AG09309 (cell line): ENCODE measurements at regions not wholly inside any gene's neighbourhood (a gene's known extent, or its start where the extent isn't known, plus 50 kb on each side); places are given as distances from the start of the nearest gene placed in this dataset.
A peak's percentile ranks its signal among the peaks of the same experiment; 100 is the strongest.

Source experiments
- DNase-seq: peaks from one replicate; pipeline ENCODE4 v3.0.0-alpha.2; 2010; ENCODE audit warnings: low read depth
- H3K4me3 ChIP-seq: 2 replicates; pipeline ENCODE4 v1.5.1; 2011; ENCODE audit warnings: mild to moderate bottlenecking, low read depth, low read length, moderate library complexity; ENCODE audit not compliant: control insufficient read depth
- TF ChIP-seq, protein P1 (sequence below): IDR thresholded peaks from 2 replicates; pipeline ENCODE4 v1.5.1; 2011; ENCODE audit warnings: mild to moderate bottlenecking, low read depth, low read length, inconsistent platforms; ENCODE audit not compliant: insufficient read depth, control insufficient read depth; ENCODE audit errors: missing control alignments

DNA sequence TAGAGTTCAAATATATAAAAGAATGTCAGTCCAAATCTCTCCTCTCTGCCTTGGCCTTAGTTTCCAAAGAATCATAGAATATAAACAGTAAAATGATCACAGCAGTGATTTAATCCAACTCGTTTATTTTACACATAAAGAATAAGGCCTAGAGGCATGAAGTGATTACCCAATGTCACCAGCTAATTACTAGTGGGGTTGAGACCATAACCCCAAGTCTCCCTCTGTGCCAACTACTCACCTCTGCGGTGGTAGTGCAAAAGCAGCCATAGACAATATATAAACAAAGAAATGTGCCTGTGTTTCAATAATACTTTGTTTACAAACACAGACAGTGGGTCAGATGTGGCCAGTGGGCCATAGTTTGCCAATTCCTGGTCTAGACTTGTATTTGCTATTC, 96.6 kb upstream of the FAT3 start:
- TF ChIP-seq, protein P1, sequence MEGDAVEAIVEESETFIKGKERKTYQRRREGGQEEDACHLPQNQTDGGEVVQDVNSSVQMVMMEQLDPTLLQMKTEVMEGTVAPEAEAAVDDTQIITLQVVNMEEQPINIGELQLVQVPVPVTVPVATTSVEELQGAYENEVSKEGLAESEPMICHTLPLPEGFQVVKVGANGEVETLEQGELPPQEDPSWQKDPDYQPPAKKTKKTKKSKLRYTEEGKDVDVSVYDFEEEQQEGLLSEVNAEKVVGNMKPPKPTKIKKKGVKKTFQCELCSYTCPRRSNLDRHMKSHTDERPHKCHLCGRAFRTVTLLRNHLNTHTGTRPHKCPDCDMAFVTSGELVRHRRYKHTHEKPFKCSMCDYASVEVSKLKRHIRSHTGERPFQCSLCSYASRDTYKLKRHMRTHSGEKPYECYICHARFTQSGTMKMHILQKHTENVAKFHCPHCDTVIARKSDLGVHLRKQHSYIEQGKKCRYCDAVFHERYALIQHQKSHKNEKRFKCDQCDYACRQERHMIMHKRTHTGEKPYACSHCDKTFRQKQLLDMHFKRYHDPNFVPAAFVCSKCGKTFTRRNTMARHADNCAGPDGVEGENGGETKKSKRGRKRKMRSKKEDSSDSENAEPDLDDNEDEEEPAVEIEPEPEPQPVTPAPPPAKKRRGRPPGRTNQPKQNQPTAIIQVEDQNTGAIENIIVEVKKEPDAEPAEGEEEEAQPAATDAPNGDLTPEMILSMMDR, result no peak
- DNase-seq, result no peak
- H3K4me3 ChIP-seq, result no peak overlapping the region

GRCh38 chr11:92125321-92125720, 99.3 kb upstream of the FAT3 start:
- DNase-seq, result no peak
- TF ChIP-seq, protein P1, result no peak
- no peak overlapping the region for H3K4me3 ChIP-seq

- peak; percentile 11 for DNase-seq
- TF ChIP-seq, protein P1, result no peak
- no peak overlapping the region for H3K4me3 ChIP-seq
These were observed 101.1 kb upstream of the FAT3 start for GRCh38 chr11:92123540-92123939.

DNA sequence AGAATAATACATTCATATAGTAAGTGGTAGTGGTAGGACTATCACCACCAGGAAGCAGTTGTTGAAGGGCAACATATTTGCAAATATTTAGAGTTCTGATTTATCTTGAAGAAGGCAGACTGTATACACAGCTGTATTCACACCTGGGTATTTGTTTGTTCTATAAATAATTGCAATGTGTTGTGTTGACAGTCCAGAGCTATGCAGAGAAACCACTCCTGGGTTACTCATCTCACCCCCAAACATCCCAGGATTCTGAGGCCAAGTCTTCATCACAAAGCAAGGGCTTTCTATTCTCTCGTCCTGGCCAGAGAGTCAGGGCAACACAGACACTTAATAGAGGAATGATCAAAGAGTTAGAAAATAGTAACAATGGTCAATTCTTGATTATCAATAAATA, 102.1 kb upstream of the FAT3 start:
- no peak overlapping the region for H3K4me3 ChIP-seq
- TF ChIP-seq, protein P1, result no peak
- DNase-seq, result no peak

GRCh38 chr11:92111287-92111686, 113.3 kb upstream of the FAT3 start:
- TF ChIP-seq, protein P1, result no peak
- H3K4me3 ChIP-seq, result no peak overlapping the region
- no peak for DNase-seq

GRCh38 chr11:92109466-92109865, 115.2 kb upstream of the FAT3 start:
- no peak overlapping the region for H3K4me3 ChIP-seq
- TF ChIP-seq, protein P1, result no peak
- no peak for DNase-seq

DNA sequence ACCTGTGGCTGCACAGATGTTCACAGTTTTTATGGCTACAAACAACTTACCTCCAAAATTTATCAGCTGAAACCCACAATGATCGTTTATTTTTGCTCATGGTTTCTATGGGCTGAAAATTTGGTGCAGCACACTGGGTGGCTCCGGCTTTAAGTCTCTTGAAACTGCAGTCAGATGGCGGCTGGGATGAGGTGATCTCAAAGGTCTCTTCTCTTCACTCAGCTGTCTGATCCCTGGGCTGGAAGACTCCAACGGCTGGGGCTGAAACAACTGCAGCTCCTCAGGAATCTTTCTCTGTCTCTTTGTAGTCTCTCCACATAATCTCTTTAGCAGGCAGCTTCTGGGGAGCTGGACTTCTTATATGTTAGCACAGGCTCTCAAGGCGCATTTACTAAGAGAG, 117.3 kb upstream of the FAT3 start:
- no peak overlapping the region for H3K4me3 ChIP-seq
- no peak for DNase-seq
- TF ChIP-seq, protein P1, result no peak
